ENCODE measurements at regions not wholly inside any gene's neighbourhood (a gene's known extent, or its start where the extent isn't known, plus 50 kb on each side); places are given as distances from the start of the nearest gene placed in this dataset.

DNA sequence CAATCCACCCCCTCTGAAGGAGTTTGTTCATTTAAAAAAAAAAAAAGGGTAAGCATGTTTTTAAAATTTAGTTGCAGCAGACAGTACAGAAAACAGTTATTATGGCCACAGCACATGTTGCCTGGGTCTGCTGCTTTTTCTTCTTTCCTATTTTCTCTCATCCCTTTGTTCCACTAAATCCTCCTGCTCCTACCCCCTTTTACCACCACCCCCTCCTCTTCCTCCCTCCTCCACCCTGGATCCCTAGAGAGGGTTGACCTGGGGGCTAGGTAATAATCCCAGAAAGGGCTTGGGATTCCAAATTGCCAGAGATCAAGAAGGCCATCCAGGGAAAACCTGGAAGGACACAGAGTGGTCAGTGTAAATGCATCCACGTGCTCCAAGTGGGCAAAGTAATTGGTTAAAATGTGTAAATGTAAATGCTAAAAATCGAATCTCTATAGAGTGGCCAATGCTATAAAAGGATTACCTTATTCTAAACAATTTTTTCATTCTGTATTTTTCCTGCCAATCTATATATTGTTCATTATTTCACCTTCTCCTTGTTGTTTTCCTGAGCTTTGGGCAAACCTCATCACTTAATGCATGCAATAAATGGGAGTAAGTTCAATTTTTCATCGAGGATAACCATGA lies 89.0 kb upstream of the PIK3CG start:
- DNase-seq (ENCODE audit: low read depth): no peak

DNA sequence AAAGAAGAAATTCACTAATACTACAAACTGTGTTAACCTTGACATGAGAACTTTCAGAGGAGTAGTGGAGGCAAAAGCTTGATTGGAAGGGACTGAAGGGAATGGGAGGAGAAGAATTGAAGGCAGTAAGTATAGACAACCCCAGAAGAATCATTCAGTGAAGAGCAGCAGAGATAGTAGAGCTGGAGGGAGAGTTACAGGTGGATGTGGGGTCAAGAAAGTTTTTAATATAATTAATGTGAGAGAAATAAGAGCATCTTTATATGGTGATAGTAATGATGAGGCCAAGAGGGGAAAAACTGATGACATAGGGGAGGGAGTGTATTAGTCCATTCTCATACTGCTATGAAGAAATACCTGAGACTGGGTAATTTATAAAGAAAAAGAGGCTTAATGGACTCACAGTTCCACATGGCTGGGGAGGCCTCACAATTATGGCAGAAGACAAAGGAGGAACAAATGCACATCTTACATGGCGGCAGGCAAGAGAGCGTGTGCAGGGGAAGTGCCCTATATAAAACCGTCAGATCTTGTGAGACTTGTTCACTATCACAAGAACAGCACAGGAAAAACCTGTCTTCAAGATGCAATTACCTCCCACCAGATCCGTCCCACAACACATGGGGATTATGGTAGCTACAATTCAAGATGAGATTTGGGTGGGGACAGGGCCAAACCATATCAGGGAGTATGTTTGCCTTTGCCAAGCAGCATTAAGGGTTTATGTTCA lies 88.3 kb upstream of the PIK3CG start:
- DNase-seq (ENCODE audit: low read depth): no peak

DNA sequence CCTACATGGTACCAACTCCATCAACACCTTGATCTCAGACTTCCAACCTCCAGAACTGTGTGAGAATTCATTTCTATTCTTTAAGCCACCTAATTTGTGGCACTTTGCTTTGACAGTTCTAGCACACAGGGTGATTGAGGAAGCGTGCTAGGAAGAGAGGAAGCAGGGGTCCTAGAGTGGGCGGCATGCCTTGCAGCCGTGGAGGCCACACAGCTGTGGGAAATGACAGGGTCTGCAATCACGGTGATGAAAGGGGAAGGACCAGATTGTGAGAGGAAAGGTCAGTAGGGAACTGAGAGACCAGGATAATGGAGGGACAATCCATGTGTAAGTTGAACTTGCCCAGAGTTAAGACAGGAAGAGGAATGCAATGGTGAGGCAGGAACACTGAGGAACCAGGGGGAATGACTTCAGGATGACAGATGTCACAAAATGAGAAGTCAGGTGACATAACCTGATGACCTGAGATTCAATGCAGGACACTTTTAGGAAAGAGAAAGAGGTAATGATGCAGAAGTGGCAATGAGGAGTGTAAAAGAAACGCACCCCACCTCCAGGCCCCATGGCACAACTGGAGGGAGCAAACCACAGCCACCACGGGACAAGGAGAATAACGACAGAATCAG lies 87.3 kb upstream of the PIK3CG start:
- DNase-seq (ENCODE audit: low read depth): no peak

DNA sequence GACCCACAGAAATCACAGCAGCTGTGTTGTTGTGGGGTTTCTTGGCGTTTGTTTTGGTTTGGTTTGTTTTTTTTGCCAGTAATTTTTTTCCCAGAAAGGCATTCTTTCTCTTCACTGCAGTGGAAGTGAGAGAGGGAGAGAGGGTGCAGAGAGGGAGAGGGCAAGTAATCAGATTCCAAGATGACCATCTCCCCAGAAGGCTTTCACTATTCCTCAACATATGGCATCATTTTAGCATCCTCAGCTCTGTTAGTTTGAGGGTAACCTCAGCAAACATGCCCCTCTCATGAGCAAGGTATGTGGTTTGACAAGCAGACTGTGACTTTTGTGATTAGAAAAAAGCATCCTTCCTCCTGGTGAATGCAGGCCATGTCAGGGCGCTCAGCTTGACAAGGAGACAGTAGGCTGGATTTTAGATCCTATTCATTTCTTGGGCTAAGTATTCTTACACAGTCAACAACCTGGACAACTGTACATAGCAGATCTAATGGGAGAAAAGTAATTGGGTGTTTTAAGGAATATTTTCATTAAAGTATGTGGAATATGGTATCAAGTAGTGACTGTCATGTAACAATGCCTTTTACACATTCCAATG lies 86.3 kb upstream of the PIK3CG start:
- peak; percentile 33 for DNase-seq (ENCODE audit: low read depth)

DNA sequence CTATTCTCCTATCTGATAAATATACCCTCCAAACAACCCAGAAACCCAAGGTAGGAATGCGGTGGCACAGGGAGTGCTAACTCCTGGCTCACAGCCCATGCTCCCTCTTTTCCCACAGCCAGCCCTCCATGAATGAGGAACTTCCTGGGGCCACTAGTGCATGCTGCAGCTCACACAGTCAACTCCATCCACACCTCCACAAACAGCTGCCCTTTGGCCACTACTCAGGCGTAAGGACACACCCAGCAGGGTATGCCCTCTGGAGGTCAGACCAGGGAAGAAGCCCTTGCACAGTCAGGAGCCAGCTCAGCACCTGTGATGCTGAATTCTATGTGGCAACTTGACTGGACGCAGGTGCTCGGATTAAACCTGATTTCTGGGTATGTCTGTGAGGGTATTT lies 85.2 kb upstream of the PIK3CG start:
- no peak for DNase-seq (ENCODE audit: low read depth)

DNA sequence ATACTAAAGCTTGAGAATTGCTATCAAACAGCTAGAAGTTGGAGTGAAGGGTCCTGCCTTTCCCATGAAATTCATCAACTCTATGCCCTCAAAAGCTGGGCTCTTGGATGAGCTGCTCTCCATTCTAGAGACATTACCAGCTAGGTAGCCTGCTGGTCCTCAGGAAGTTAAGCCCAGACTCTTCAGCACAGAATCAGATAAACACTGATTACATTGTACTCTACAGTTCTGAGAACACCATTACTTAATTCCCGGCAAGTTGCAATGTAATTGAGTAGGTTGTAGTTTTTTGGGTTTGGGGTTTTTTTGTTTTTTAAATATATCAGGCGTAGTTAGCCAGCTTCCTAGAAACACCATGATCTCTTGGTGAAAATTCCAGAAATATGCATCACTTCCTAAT lies 84.1 kb upstream of the PIK3CG start:
- DNase-seq (ENCODE audit: low read depth): no peak

DNA sequence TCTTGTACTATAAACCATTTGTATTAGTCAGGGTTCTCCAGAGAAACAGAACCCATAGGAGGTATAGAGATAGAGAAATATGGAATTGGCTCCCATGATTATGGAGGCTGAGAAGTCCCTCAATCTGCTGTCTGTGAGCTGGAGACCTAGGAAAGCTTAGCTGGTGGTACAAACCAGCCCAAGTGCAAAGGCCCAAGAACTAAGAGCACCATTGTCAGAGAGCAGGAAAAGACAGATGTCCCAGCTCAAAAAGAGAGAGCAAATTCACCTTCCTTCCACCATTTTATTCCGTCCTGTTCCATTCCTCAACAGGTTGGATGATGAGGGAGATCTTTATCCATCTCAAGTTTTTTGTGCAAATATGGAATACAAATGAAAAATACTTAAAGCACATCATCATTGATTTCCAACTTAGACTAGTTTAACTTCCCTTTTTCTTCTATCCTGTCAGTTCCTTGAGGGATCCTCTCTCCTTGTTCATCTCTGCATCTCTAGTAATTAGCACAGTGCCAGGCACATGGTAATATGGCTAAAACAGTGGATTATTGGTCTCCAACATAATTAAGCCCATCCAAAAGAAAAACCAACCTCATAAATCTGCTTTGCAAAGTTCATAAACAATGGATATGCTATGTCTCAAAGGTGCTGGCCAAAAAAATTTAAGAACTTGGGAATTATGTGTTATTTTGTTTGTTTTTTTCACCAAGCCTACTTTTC lies 83.1 kb upstream of the PIK3CG start:
- no peak for DNase-seq (ENCODE audit: low read depth)

DNA sequence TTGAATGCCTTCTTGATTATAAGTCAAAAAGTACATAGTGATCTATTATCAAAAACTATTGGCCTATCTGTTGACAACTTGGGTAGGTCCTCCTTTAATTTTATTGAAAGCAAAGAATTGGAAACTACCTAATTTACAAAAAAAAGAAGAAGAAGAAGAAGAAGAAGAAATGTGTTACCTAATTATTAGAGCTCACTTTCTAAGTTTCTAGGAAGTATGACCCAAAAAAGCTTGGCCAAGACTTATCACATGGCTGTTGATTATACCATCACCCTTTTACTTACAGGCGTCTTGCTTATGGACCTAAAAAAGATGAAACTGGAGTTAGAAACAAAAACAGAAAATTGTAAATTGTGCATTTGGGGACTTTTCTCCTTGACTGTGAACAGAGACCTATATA lies 81.8 kb upstream of the PIK3CG start:
- no peak for DNase-seq (ENCODE audit: low read depth)

DNA sequence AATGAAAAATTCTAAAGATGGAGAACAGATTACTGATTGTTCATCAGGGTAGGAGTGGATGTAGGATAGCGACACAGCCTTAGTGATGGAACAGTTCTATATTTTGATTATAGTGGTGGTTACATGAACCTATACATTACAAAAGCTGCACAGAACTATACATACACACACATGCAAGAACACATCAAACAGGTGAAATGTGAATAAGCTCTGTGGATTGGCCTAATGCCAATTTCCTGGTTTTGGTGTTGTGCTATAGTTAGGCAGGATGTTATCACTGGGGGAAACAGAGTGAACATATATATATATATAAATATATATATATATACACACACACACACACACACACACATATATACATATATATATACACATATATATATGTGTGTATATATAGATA lies 76.4 kb upstream of the PIK3CG start:
- DNase-seq (ENCODE audit: low read depth): no peak

DNA sequence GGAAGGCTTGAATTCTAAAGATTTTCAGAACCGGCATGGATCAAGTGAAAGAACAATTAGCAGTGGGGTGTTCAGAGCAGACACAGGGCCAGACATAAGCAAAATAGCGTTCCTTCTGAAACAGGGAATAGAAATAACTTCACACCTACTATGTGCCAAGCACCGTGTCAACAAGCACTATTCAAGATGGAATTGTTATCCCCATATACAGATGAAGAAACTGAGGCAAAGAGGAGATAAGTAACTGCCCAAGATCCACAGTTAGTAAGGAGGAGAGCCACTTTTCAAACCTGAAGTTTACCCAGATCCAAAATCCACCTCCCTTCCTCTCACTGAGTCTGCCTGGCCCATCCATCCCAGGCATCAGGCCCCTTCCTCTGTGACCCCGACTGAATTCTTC lies 73.6 kb upstream of the PIK3CG start:
- DNase-seq (ENCODE audit: low read depth): no peak

DNA sequence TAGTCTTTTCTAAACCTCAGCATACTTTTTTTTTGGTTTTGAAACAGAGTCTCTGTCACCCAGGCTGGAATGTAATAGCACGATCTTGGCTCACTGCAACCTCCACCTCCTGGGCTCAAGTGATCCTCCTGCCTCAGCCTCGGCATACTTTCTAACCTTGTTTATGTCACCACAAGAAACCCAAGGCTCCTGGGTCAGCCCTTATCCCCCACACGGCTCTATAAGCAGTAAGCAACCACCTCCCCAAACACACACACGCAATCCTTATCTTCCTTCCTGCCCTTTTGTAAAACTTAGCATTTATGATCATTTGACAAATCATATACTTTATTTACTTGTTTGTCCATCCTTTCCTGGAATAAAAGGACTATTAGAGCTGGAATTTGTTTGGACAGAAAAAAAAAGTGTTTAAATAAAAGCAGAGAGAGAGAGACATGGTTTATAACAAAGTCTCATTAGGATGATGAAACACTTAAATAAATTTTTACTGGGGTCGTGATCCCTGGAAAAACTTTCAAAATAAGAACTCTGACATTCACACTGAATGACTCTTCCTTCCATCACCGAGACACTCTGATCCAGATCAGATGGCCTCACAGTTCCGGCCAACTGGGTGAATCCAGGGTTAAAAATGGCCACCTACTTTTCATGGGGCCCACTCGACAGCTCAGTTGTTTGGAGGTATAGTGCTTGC lies 72.7 kb upstream of the PIK3CG start:
- DNase-seq (ENCODE audit: low read depth): no peak

DNA sequence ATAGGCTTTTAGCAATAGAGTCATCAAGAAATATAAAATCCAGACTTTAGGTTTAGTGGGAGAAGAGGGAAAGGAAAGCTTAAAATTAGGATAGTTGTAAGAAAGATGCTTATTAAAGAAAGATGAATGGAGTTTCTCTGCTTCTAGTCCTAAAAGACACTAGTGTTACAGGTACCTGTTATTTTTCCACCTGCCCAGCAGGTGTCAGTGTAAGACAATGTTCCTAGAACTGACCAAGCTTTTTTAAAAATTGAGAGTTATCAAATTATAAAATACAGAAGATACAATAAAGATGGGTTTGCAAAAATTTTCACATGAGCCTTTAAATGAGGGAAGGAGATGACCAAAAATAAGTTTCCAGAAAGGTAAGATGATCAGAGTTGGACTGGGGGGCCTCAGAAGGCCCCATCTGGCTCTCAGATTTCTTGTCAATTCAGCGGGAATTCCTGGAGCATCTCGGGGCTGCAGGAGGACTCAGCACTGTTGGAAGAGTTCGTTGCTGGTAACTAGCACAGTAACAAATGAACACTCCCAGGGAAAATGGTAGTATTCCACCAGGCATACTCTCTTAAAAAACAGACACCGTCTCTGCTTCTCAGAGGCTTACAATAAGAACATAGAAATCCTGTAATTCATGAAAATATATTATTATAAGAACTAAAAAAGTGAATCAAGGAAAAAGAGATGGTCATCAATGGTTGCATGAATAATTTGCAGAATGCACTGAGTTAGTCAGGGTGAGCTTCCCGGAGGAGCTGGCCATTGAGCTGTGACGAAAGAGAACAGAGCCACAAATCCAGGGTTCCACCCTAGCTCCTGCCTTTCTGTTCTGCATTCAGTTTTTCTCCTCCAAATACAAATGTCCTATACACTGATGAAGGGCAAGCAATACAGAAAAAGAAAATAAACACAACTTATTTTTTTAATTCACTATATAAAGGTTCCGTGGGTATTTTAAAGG lies 71.8 kb upstream of the PIK3CG start:
- DNase-seq (ENCODE audit: low read depth): no peak

DNA sequence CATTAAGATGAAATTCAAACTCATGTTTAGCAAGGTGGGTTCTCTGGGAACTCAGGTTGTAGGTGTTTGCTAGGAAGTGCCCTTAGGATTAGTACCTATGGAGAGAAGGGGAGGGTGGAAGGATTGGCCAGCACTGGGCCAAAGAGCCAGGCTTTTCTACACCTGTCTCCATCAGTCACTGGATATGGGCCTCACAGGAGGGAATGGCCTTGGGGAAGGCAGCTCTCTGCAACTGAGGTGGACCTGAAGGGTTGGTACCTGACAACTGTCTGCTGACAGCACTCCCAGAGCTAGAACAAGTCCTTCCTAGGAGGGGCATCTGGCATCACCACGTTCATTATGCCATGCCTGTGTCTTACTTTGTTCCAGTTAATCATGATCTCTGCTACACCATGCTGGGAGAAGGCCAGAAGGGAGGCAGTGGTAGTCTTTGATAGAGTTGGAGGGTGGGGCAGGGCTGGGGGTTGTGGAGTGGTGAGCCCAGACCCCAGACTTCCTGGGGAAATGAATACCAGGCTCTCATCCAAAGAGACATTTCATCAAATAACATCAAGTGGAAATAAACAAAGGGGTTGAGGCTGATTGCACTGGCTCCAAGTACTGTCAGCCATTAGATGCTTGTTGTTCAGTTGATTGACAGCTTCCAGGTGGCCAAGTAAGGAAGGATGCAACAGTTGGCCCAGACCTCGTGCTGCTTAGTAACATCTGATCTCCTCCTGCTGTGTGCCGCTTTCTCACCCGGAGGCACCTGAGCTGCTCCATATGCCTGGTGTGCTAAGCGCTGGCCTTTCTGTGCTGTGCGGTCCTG lies 70.6 kb upstream of the PIK3CG start:
- no peak for DNase-seq (ENCODE audit: low read depth)

DNA sequence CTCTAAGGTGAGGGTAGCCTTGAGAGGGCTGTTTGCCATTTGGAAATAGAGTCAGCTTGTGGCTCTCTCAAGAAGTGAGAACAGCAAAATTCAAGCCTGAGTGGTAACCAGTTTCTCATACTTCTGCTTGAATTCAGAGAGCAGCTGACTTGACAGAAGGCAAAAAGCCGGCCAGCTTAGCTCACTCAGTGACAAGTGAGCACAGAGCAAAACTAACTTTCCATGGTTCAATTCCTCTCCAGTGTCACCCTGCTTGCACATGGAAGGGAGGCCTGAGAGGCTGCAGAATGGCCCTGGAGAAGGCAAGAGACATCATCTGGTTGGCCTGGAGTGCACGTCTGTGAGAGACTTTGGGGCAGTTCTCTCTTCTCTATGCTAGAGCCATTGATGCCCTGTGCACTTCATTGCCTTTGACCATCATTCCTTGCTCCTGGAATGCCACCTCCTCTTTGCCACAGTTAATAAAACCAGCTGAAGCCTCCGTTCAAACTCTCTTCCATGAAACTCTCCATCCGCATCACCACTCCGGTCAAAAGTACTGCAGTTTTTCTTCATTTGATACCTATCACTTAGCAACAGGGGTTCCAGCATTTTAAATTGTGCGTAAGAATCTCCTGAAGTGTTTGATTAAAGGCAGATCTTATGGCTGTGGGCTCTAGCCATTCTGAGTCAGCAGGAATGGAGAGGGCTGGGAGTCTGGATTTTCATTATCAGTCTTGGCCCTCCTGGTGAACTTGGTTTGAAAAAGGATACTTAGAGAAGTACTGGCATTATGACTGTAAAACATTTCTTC lies 69.8 kb upstream of the PIK3CG start:
- no peak for DNase-seq (ENCODE audit: low read depth)

DNA sequence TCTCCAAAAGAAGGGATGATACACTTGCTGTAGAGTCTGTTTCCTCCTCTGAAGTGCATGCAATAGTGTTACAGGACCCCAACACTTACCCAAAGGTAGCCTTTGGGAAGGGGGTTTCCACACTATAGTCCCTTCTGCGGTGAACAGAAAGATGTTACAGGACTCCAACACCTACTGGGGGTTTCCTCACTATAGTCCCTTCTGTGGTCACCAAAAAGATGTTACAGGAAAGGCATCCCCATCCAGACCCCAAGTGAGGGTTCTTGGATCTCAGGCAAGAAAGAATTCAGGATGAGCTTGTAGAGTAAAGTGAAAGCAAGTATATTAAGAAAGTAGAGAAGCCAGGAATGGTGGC lies 69.2 kb upstream of the PIK3CG start:
- DNase-seq (ENCODE audit: low read depth): no peak

DNA sequence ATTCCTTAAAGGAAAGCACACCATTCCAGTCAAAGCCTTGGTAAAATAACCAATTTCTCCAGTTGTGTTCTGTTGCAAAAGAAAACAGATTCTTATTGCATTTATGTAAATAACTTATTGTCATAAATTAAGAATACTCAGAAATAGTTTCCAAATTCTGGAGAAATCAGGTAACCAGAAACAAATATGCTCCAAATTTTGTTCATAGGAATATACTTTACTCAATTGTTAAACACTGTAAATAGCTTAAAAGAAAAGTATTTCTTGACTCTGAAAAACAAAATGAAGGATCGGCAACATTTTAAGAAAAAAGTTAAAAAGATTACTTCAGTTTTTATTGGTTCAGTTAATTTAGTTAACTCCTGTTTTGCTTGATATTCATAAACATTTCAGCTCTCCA lies 67.1 kb upstream of the PIK3CG start:
- no peak for DNase-seq (ENCODE audit: low read depth)

DNA sequence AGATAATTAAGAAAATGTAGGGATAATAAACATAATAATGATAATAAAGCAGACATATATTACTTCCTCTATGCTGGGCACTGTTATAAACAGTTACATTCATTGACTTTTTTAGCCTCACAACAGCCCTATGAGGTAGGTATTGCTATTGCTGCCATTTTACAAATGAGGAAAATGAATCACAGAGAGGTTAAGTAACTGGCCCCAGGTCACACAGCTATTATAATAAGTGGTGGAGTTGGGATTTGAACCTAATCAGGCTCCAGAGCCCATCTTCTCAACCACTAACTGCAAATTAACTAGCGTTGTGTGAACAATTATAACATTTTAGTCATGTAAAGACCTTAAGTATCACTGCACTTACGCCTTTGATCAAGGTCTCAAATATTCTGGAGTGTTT lies 62.5 kb upstream of the PIK3CG start:
- no peak for DNase-seq (ENCODE audit: low read depth)

DNA sequence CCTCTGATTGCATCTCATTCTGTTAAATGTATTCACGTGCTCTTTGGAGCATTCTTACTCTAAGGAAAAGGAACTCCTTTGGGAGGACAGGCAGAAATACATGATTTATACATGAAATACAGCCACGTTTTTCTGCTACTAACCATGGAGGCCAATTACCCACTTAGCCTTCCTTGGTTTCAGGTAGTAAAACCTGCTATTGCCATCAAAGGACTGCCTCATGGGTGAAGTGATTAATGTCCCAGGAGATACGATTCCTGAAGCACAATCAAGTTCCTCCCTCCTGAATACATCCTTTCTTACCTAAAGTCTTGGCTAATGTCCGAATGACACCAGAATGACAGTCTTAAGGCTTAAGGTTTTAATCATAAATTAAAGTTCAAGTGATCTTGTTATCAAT lies 58.5 kb upstream of the PIK3CG start:
- no peak for DNase-seq (ENCODE audit: low read depth)

DNA sequence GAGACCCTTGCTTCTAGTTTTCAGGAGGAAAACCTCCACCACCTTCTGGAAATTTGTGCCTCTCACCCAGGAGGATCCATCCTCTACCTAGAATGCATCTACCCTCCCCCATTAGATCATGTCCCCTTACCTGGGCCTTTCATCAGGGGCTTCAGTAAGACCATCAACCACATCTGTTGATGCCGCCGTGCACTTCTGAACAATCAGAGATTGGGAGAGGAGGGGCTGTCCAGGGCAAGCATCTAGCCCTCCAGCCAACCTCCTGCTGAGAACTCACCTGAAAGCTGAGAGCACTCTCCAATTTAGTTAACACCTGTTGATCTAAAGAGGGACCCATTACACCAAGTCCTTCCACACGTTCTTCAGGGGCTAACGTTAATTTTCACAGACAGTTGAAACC lies 57.6 kb upstream of the PIK3CG start:
- DNase-seq (ENCODE audit: low read depth): no peak

Data from RPMI7951 (cell line).